HL-60 (cell line): ENCODE measurements at regions not wholly inside any gene's neighbourhood (a gene's known extent, or its start where the extent isn't known, plus 50 kb on each side); places are given as distances from the start of the nearest gene placed in this dataset.

Source experiments
- POLR2AphosphoS5 ChIP-seq: IDR thresholded peaks from 2 replicates; pipeline ENCODE4 v1.6.1; 2012; ENCODE audit warnings: low read depth
- TF ChIP-seq, protein P1 (sequence below): IDR thresholded peaks from one replicate; pipeline ENCODE4 v1.5.1; 2011; ENCODE audit warnings: low read length, control low read depth, inconsistent platforms; ENCODE audit not compliant: insufficient read depth

DNA sequence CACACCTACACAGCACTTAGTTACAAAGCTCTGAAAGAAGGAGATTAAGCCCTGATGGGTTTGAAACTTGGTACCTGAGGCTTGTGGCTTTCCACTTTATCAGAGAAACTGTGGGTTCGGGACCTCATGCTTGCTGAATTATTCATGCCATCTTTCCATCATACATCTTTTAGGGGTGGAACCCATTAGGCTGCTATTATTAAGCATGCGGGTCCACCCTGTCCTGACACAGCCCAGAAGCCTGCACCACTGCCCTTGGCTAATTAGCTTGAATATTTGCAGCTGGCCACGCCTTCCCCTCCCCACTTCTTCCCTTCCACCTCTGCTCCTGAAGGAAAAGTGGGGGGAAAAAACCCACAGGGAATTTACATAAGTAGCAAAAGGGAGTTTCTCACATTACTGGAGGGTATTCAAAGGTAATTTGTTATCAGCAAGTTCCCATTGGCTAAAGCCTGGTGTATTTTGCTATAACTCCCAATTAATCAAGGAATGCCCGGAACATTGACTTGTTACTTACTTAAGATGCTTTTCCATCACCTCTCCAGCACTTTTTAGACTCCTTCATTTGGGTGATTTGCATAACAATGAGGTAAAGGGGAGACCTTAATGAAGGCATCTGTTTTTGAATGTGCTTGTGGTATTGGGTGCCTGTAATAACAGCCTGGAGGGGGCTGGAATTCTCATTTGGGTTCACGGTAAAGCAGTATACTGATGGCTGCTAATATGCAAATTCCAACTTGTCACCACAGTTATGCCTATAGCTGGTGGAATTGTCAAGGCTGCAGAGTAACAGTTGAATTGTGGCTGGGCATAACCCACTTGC lies 231.7 kb upstream of the GATB start:
- TF ChIP-seq POLR2AphosphoS5 = no peak
- TF ChIP-seq, protein P1, sequence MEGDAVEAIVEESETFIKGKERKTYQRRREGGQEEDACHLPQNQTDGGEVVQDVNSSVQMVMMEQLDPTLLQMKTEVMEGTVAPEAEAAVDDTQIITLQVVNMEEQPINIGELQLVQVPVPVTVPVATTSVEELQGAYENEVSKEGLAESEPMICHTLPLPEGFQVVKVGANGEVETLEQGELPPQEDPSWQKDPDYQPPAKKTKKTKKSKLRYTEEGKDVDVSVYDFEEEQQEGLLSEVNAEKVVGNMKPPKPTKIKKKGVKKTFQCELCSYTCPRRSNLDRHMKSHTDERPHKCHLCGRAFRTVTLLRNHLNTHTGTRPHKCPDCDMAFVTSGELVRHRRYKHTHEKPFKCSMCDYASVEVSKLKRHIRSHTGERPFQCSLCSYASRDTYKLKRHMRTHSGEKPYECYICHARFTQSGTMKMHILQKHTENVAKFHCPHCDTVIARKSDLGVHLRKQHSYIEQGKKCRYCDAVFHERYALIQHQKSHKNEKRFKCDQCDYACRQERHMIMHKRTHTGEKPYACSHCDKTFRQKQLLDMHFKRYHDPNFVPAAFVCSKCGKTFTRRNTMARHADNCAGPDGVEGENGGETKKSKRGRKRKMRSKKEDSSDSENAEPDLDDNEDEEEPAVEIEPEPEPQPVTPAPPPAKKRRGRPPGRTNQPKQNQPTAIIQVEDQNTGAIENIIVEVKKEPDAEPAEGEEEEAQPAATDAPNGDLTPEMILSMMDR = no peak
